NCI-H146 (cell line): ENCODE measurements at regions not wholly inside any gene's neighbourhood (a gene's known extent, or its start where the extent isn't known, plus 50 kb on each side); places are given as distances from the start of the nearest gene placed in this dataset.
"Not testable (repeated sequence)": the region's sequence is repeated elsewhere in the genome, so short reads cannot be mapped to it uniquely, and the experiment has no call there.

ENCODE experiments used
- DNase-seq: peaks from one replicate; lab custom pipeline; 2025; lab: John Stamatoyannopoulos, UW

DNA sequence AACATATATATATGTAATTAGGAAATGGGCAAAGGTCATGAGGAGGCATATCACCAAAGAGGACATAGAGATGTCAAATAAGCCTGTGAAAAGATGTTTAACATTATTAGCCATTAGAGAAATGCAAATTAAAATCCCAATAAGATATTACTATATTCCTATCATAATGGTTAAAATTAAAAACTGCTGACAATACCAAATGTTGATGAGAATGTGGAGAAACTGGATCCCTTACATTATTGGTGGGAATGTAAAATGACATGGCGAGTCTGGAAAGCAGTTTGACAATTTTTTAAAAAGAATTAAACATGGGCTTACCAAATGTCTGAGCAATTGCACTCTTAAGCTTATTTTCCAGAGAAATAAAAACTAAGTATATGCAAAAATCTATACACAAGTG lies 1821.6 kb upstream of the C9orf72 start:
- DNase-seq: no peak

DNA sequence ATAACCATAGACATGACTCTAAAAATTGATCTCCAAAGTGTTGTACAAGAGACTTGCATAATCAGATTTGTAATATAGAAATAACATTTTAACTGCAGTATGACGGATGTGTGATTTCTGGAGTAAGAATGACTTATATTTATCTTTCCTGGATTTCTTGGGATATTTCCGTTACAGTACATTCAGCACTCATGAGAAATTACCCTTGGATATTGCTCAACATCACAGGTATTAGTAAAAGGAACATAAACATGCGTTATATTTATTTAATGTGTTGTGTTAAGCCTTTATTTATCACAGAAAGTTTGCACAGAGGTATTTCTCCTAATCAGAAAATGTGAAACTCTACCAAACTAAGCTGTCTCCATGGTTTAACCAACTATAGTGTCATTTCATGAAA lies 1823.9 kb upstream of the C9orf72 start:
- no peak for DNase-seq

DNA sequence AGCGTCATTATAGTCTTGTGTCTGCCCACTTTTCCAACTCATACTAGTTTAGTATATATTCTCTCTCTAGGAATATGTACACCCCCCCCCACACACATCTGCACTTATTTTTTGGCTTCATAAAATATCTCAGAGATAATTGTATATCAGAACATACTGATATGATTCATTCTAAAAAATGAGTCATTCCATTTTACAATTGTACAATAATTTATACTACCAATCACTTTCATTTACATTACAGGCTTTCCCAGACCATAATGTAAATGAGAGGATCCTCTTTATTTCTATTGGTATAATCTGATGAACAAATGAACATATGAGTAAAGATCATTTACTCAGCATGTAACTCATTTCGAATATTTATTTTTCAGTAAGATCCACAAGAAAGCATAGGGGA lies 1842.9 kb upstream of the C9orf72 start:
- no peak for DNase-seq

DNA sequence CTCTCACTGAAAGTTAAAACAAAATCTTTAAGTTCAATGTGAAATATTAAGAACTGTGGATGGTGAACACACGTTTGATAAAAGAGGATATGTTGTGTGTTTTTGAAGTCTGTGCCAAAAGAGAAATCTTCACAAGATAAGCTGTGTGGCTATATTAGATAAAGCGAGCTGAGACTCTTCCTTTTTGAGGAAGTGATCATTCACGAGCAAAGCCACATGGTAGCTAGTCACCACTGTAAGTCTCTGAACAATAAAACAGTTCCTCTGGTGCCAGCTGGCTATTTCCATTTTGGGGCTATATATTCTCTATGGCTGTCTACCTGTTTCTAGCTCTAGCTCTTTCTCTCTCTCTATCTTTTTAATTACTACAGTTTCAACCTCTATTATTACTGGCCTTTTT lies 1849.2 kb upstream of the C9orf72 start:
- DNase-seq: no peak

DNA sequence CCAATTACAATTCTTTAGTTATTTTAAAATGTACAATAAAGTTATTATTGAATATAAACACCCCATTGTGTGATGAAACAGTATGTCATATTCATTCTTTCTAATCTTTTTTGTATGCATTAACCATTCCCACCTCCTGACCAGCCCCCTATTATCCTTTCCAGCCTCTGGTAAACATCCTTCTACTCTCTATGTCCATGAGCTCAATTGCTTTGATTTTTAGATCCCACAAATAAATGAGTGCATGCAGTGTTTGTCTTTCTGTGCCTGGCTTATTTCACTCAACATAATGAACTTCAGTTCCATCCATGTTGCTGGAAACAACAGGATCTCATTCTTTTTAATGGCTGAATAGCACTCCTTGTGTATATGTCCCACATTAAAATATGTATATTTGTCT lies 1858.9 kb upstream of the C9orf72 start:
- DNase-seq: no peak

DNA sequence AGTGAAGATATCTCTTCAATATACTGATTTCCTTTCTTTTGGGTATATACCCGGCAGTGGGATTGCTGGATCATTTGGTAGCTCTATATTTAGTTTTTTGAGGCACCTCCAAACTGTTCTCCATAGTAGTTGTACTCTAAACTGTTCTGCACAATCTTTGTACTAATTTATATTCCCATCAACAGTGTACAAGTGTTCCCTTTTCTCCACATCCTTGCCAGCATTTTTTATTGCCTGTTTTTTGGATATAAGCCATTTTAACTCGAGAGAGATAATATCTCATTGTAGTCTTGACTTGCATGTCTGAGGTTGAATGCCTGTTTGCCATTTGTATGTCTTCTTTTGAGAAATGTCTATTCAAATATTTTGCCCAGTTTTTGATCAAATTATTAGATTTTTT lies 1859.4 kb upstream of the C9orf72 start:
- not testable (repeated sequence) for DNase-seq

DNA sequence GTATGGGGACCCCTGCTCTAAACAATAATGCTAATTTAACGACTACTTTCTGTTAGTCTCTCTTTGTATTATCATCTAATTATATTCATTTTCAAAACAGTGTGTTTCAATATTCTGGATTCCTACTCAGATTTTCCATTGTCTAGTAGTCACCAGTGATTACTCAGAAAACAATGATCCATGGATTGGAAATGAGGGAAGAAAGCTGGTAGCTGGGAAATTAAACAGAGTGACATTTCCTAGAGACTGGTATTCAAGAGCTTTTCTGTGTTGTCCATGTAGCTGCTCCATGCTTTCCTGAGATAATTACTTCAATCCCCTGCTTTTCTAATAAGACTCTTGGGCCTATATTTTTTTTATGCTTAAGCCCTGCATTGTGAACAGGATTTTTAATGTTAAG lies 1862.1 kb upstream of the C9orf72 start:
- DNase-seq: peak; percentile 30

DNA sequence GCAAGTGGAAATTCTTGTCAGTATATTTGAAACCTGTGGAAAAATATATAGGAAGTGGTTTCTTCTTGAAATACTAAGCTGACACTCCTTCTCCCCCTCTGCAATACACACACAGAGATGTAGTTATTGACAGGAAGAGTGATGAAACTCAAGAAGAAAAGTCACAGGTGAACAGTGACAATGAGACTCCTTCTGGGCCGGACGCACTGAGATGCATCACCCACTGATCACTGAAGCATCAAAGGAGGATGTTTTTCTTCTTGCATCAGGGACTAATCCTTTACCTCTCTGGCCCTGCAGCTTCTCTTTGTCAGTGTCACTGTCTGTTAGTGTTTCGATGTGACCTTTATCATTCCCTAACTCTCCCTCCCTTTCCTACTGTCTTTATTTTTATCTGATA lies 1864.2 kb upstream of the C9orf72 start:
- DNase-seq: no peak

DNA sequence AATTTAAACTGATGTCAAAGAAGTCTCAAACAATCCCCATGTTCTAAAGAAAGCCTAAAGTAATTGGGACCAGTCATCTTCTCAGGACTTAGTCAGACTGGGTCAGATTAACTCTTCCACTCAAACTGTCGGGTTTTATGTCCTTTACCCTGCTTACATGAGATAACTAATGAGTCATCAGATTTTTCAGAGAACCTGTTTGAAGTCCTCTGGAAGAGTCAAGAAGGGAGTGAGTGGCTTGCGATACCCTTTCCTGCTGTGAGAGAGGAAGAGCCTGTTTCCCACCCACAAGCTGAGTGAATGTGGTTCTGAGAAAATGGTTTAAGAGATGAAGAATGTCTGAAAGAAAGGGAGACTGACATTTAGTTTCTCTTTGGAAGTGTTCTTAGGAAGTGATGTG lies 1866.7 kb upstream of the C9orf72 start:
- no peak for DNase-seq

DNA sequence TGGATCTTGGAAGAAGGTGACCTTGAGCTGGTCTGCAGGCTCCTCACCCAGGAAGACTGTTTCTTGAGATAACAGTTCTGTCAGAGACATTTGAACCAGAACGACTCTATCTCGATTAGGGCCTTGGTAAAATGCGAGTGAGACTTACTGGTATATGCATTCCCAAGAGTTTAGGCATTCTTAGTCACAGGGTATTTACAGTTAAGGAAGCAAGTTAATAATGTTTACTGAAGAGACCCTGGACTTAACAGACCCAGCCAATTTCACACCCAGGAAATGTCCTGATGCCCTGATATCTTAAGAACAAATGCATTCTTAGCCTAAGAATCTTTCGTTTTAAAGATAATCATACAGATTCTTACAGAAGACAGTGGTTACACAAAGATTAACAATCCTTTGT lies 1867.2 kb upstream of the C9orf72 start:
- DNase-seq: no peak

DNA sequence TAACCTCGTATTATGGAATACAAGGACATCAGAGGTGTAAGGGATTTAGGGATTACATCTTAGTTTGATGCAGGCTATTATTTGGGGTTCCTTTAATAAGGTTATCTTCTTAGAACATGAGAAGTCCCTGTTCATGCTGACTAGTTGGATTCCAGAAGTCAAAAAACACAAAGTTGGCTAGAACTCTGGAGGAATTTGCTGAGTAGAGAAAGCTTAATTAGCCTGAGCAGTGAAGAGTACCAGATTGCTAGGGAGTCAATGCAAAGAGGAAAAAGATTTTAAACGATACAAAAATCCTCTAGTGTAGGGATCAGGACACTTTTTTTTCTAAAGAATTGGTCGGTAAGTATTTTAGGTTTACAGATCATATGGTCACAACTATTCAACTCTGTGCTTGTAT lies 1872.5 kb upstream of the C9orf72 start:
- no peak for DNase-seq

DNA sequence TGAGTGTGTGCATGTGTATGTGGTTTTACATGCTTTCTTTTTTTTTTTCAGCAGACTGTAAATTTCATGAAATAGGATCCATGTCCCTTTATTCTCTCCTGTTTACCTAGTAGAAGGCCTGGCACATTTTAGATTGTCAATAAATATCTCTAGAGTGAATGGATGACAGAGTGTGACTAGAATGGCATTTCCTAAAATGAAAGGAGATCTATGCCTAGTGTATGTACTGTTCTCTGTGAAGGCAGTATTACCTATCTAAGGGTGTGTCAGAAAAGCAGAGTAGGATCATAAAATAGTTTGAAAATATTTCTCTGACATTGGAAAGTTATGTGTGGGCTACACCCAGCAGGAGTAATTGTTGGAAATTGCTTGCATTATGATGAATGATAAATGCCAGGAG lies 1876.0 kb upstream of the C9orf72 start:
- DNase-seq: peak; percentile 70

DNA sequence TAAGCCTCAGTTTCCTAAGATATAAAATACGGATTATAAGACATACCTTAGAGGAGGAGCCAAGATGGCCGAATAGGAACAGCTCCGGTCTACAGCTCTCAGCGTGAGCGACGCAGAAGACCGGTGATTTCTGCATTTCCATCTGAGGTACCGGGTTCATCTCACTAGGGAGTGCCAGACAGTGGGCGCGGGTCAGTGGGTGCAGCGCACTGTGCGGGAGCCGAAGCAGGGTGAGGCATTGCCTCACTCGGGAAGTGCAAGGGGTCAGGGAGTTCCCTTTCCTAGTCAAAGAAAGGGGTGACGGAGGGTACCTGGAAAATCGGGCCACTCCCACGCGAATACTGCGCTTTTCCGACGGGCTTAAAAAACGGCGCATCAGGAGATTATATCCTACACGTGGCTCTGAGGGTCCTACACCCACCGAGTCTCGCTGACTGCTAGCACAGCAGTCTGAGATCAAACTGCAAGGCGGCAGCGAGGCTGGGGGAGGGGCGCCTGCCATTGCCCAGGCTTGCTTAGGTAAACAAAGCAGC lies 1877.1 kb upstream of the C9orf72 start:
- DNase-seq: not testable (repeated sequence)

DNA sequence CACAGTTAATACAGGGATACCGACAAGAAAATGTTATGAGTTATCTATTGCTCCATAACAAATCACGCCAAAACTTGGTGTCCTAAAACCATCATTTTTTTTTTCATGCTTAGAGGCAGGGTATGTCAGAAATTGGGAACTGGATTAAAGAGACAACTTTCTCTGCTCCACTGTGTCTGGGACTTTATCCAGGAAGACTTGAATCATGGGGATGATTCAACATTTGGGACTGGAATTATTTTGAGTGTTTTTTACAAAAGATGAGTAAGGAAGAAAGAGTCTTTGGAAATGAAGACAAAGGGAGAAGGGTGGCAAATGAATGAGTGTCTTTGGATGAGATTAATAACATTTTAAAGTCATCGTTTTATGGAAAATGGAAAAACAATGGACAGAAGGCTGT lies 1883.7 kb upstream of the C9orf72 start:
- DNase-seq: no peak

DNA sequence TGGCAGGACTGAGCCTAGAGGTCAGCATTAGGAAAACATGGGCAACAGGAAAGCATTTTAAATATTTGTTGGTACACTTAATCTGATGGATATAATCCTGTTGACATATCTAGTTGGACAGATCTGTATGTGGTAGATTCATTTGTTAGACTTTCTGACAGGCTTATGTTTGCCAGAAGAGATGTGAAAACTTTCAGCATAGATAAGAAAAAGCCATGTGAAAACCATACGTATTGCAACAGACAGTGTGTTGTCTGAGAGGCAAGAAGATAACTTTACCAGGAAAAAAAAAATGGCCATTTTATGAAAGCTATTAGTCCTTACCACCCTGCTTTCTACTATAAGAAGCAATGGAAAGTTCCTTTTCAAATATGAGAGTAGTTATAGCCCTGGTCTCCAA lies 1902.2 kb upstream of the C9orf72 start:
- DNase-seq: no peak

DNA sequence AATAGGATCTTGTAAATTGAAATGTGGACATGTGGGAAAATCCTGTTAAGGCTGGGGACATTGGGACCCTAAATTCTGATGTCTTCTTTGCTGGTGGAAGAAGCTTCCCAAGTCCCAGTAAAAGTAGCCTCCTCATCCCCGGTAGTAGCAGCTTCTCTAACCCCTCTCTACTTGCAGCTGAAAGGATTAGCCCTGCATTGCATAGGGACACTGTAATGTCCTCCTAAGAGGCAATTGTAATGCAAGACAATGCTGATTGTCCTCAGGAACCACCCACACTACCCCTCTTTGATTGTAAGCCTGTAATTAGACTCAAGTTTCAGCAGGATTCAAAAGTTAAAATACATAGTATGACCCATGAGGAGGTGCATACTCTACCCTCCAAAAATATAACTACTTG lies 1938.4 kb upstream of the C9orf72 start:
- DNase-seq: no peak

DNA sequence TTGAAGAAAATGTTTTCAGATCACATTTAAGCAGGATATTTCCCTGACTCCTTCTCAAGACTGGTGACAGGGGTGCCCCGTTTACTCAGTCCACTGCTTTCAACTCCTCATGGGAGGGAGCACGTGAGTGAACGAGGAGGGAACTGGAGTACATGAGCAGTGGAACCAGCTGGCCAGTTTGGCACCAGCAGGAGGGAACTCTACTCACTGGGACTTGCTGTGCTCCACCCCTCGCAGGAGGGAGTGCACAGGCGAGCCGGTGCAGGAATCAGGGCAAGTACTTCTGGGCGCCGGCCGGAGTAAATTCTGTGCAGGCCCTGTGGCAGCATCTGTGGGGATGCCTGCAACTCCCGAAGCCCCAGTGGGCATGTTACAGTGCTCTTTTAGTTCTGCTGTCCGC lies 1941.1 kb upstream of the C9orf72 start:
- peak; percentile 85 for DNase-seq

DNA sequence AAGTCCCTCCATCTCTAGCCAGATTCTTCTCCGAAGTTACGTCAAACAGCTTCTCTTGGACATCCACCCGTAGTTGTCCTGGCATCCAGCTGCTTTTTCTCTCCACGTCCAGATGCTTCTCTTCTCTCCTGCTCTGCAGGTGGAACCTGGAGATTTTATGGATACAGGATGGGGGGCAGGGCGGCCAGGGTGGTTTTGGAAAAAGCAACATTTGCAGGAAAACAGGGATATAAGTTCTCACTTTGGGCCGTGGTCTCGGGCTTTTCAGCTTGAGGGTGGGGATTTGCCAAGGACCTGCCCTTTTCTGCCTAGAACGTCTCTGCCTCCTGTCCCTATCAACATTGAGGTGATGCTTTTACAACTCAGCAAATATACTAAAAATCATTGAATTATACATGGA lies 1941.6 kb upstream of the C9orf72 start:
- DNase-seq: peak; percentile 68

DNA sequence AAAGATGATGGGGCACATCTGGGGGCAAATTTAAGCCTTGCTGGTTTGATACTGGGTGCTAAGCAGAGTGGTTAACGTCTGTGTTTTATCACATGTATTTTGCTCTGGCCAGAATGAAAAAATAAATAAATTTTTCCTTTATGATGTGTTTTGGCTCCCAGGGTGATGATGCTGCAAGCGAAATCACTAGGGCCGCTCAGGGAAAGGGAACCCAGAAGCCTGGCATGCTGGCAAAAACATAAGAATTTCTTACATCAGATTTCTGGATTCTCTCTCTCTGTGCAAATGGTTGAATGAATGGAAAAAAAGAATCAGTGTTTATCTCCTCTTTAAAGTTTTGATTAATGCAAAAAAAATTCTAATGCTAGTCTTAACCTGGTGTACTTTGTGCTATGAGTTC lies 1975.2 kb upstream of the C9orf72 start:
- no peak for DNase-seq

DNA sequence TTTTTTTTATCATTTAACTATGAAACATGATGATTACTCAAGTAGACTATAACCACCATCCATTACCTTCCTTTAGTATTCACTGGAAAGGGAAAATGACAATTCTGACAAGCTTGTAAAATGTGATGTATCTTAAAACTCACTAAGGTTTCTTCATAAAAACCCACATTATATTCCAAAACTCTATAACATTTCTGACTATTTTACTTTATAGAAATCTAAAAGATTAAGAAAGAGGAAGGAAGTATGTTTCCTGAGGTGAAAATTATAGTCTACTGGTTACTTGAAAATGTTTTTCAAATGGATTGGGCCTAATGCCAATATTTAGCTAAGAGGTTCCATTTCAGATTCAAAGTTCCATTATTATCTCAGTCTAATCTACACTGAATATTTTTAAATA lies 1982.2 kb upstream of the C9orf72 start:
- DNase-seq: no peak

DNA sequence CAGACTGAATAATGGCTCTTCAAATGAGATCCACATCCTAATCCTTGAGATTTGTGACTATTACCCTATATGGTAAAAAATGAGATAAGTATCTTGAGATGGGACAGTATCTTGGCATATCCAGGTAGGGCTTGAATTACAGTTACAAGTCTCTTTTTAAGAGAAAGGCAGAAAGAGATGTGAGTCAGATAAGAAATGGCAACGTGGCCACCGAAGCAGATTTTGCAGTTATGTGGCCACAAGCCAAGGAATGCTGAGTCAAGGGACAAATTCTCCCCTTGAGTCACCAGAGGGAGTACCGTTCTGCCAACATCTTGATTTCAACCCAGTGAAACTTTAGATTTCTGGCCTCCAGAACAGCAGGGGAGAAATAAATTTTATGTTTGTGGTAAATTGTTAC lies 1983.0 kb upstream of the C9orf72 start:
- DNase-seq: no peak

DNA sequence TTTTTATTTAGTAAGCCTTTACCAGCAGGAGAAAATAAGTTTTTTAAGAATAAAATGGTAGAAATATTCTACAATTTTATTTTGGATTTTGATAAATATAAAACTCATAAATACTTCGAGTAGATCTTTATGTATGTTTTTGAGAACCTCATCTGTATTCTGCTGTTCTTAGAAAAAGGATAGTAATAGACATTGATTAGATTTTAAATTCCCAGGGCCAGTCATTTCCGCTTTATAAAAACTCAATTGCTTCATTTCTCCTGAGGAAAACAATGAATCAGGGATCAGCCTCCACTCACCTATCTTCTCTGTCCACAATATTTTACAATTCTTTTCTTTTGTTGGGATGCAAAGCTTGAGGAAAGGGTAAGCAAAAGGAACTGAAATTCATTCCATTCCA lies 1983.5 kb upstream of the C9orf72 start:
- no peak for DNase-seq

DNA sequence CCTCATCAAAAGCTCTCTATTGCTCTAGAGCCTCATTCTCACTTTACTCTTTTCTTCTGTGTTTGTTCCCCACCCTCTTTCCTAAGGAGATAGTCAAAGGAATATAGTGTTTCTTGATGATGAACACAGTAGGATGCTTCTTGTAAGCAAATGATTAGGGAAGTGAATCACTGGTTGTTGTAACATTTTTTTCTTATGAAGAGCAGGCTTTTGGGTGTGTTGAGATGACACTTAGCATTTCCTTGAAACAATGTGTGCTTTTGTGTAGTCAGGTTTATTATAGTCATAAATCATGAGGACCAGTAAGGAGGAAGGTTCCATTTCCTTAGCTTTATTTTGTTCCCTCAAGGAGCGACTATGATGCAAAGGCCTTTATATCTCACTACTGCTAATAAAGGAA lies 1991.3 kb upstream of the C9orf72 start:
- DNase-seq: no peak

DNA sequence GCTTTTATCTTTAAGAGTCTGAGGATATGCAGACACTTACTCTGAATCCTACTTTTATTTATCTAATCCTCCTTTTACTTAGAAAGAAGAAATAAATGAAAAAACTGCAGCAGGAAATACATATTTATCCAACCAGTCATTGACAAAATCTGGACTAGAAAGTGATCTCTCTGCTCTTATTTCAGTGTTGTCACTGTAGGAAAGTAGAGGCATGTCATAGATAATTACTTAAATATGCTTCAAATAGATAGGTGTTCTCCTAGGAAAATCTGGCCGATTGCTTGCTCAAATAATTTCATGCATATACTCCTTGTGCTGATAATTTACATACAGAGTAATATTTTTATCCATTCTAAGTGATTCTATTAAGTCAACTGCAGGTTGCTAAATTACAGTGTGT lies 2001.9 kb upstream of the C9orf72 start:
- DNase-seq: no peak

DNA sequence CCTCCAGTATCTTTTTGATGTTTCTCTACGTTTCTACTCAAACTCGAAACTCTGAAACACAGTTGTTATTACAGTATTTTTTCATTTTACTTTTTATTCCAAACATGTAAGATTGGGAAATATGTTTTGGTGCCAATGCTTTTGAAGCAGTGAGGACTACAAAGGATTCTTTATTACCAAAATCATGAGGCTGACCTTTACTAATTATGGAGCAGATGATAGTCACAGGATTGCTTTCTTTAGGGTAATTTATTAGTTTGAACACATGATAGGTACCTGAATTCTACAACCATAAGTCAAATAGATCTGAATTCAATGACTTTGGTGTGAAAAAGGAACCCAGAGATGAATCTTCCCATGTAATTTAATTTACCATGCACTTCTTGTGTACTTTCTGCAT lies 2015.1 kb upstream of the C9orf72 start:
- no peak for DNase-seq
